HepG2 (cell line): ENCODE measurements at regions not wholly inside any gene's neighbourhood (a gene's known extent, or its start where the extent isn't known, plus 50 kb on each side); places are given as distances from the start of the nearest gene placed in this dataset.

Experiments
- ATF2 ChIP-seq: sonication (generic); formaldehyde crosslinking; IDR thresholded peaks from 2 replicates; pipeline ENCODE4 v1.4.0; 2020; ENCODE audit warnings: missing genetic modification reagents
- CEBPB ChIP-seq: IDR thresholded peaks from 2 replicates; pipeline ENCODE4 v1.6.1; 2011; ENCODE audit warnings: low read depth, low read length, improper control_type of control experiment, borderline replicate concordance
- DZIP1 ChIP-seq: sonication (generic); formaldehyde crosslinking; IDR thresholded peaks from 2 replicates; pipeline ENCODE4 v1.5.0; 2020; ENCODE audit warnings: mild to moderate bottlenecking, missing genetic modification reagents
- EZH2 ChIP-seq: conservative IDR thresholded peaks from 2 replicates; pipeline ENCODE4 v1.6.1; 2012; ENCODE audit warnings: mild to moderate bottlenecking, low read depth, low read length, moderate library complexity
- IRF9 ChIP-seq: sonication (generic); formaldehyde crosslinking; IDR thresholded peaks from 2 replicates; pipeline ENCODE4 v1.8.0; 2022; ENCODE audit warnings: missing genetic modification reagents, mild to moderate bottlenecking, borderline replicate concordance
- MAFK ChIP-seq, 2 experiments: IDR thresholded peaks in 1 of 2; conservative IDR thresholded peaks in 1 of 2; 2 replicates each; pipeline ENCODE4 v1.6.1; 2011; ENCODE audit warnings: improper control_type of control experiment in 2 of 2, low read length in 2 of 2
- PBX2 ChIP-seq: IDR thresholded peaks from 2 replicates; pipeline ENCODE4 v1.6.1; 2016; ENCODE audit warnings: control low read depth
- PCBP2 ChIP-seq: fragments of 200-400 bp; formaldehyde crosslinking; optimal IDR thresholded peaks from 2 replicates; pipeline ENCODE3; 2018; ENCODE audit warnings: low read length, low read depth; ENCODE audit not compliant: poor library complexity, severe bottlenecking
- SMC3 ChIP-seq: IDR thresholded peaks from 2 replicates; pipeline ENCODE4 v1.6.1; 2011; ENCODE audit warnings: low read length, improper control_type of control experiment
- SRF ChIP-seq: IDR thresholded peaks from 2 replicates; pipeline ENCODE4 v1.6.1; 2011; ENCODE audit warnings: mild to moderate bottlenecking, low read depth, low read length, moderate library complexity
- ZBTB39 ChIP-seq: sonication (generic); formaldehyde crosslinking; IDR thresholded peaks from 2 replicates; pipeline ENCODE4 v1.5.0; 2020; ENCODE audit warnings: missing genetic modification reagents

GRCh38 chr12:63066136-63066535, 84.9 kb downstream of the AVPR1A start:
- TF ChIP-seq EZH2: no peak
- TF ChIP-seq SRF: no peak
- TF ChIP-seq ATF2 (CRISPR knock-in tag): no peak
- no peak for TF ChIP-seq ZBTB39 (CRISPR knock-in tag)
- TF ChIP-seq CEBPB: no peak
- no peak for TF ChIP-seq IRF9
- no peak for TF ChIP-seq SMC3
- no peak for TF ChIP-seq PBX2 (CRISPR knock-in tag)
- no peak for TF ChIP-seq MAFK (conservative IDR thresholded peaks at IDR 0.05 in 1 of 2, IDR thresholded peaks at IDR 0.05 in 1 of 2; ENCODE audit: low read length in 2 of 2)
- TF ChIP-seq DZIP1: no peak
- no peak for TF ChIP-seq PCBP2
